ENCODE measurements at regions not wholly inside any gene's neighbourhood (a gene's known extent, or its start where the extent isn't known, plus 50 kb on each side); places are given as distances from the start of the nearest gene placed in this dataset.

- TF ChIP-seq, protein P1, sequence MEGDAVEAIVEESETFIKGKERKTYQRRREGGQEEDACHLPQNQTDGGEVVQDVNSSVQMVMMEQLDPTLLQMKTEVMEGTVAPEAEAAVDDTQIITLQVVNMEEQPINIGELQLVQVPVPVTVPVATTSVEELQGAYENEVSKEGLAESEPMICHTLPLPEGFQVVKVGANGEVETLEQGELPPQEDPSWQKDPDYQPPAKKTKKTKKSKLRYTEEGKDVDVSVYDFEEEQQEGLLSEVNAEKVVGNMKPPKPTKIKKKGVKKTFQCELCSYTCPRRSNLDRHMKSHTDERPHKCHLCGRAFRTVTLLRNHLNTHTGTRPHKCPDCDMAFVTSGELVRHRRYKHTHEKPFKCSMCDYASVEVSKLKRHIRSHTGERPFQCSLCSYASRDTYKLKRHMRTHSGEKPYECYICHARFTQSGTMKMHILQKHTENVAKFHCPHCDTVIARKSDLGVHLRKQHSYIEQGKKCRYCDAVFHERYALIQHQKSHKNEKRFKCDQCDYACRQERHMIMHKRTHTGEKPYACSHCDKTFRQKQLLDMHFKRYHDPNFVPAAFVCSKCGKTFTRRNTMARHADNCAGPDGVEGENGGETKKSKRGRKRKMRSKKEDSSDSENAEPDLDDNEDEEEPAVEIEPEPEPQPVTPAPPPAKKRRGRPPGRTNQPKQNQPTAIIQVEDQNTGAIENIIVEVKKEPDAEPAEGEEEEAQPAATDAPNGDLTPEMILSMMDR (conservative IDR thresholded peaks at IDR 0.05; ENCODE audit: low read length), result no peak
- TF ChIP-seq EZH2phosphoT487 (IDR thresholded peaks at IDR 0.05; ENCODE audit: borderline replicate concordance, low read depth, low read length), result no peak
Observed at GRCh38 chr10:78566284-78567111, 502.3 kb upstream of the ZMIZ1 start.

Measured in OCI-LY7 (cell line).